ENCODE measurements at regions not wholly inside any gene's neighbourhood (a gene's known extent, or its start where the extent isn't known, plus 50 kb on each side); places are given as distances from the start of the nearest gene placed in this dataset.

- TF ChIP-seq MEF2A (IDR thresholded peaks at IDR 0.05; ENCODE audit: borderline replicate concordance, low read depth) = no peak
- TF ChIP-seq ZBTB33 (IDR thresholded peaks at IDR 0.05; ENCODE audit: borderline replicate concordance, low read depth) = no peak
- TF ChIP-seq CTCF (IDR thresholded peaks at IDR 0.05) = no peak
- TF ChIP-seq POLR2AphosphoS5 (IDR thresholded peaks at IDR 0.05; ENCODE audit: low read depth, low read length) = no peak
- TF ChIP-seq EZH2phosphoT487 (IDR thresholded peaks at IDR 0.05; ENCODE audit: borderline replicate concordance, low read depth) = no peak
- no peak for TF ChIP-seq RAD21 (IDR thresholded peaks at IDR 0.05; ENCODE audit: low read length)
- no peak for TF ChIP-seq NFIC (IDR thresholded peaks at IDR 0.05; ENCODE audit: borderline replicate concordance)
- no peak for TF ChIP-seq MXI1 (IDR thresholded peaks at IDR 0.05; ENCODE audit: low read depth, low read length)
- TF ChIP-seq FOXJ3 (CRISPR knock-in tag; IDR thresholded peaks at IDR 0.05) = no peak
- no peak for TF ChIP-seq EP300 (IDR thresholded peaks at IDR 0.05; ENCODE audit: borderline replicate concordance in 1 of 2, low read depth in 1 of 2, low read length in 1 of 2)
Measured at GRCh38 chr13:72144636-72145035, 277.6 kb upstream of the DACH1 start.

Measured in SK-N-SH (cell line).